ENCODE measurements at regions not wholly inside any gene's neighbourhood (a gene's known extent, or its start where the extent isn't known, plus 50 kb on each side); places are given as distances from the start of the nearest gene placed in this dataset.
"Not testable (repeated sequence)": the region's sequence is repeated elsewhere in the genome, so short reads cannot be mapped to it uniquely, and the experiment has no call there.

DNA sequence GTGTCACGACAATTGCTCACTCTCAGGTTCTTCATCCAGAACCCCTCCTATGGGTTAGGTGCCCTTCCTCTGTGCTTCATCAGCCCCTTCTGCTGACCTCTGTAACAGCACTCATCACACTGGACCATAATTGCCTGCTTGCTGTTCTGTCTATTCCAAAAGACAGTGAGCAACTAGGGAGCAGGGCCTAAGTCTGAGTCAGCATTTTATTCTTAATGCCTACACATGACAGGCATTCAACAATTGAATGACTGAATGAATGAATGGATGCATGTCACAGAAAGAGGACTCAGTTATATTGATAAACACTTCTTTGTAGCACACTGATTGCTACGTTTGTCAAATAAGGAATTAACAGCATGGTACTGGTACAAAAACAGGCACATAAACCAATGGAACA, 317.0 kb downstream of the ZIC3 start:
- H3K27ac ChIP-seq, result no peak overlapping the region
- TF ChIP-seq CTCF (conservative IDR thresholded peaks at IDR 0.05) (no peak), ZFX (IDR thresholded peaks at IDR 0.05) (no peak)

DNA sequence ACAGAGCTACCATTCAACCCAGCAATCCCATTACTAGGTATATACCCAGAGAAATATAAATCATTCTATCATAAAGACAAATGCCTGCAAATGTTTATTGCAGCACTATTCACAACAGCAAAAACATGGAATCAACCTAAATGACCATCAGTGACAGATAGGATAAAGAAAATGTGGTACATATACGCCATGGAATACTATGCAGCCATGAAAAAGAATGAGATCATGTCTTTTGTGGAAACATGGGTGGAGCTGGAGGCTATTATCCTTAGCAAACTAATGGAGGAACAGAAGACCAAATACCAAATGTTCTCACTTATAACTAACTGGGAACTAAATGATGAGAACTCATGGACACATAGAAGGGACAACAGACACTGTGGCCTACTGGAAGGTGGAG, 318.9 kb downstream of the ZIC3 start:
- H3K27ac ChIP-seq, result not testable (repeated sequence)

GRCh38 chrX:137891431-137891830, 325.5 kb downstream of the ZIC3 start:
- no peak overlapping the region for H3K27ac ChIP-seq

GRCh38 chrX:137896123-137896522, 330.2 kb downstream of the ZIC3 start:
- no peak overlapping the region for H3K27ac ChIP-seq
- no peak for TF ChIP-seq ZFX (IDR thresholded peaks at IDR 0.05)
- TF ChIP-seq CTCF (conservative IDR thresholded peaks at IDR 0.05), result no peak

More at GRCh38 chrX:137891431-137891830, 325.5 kb downstream of the ZIC3 start:
- no peak for TF ChIP-seq ZFX (IDR thresholded peaks at IDR 0.05)
- no peak for TF ChIP-seq CTCF (conservative IDR thresholded peaks at IDR 0.05)

GRCh38 chrX:137915466-137915865, 349.5 kb downstream of the ZIC3 start:
- no peak overlapping the region for H3K27ac ChIP-seq
- TF ChIP-seq ZFX (IDR thresholded peaks at IDR 0.05) (no peak), CTCF (conservative IDR thresholded peaks at IDR 0.05) (no peak)

DNA sequence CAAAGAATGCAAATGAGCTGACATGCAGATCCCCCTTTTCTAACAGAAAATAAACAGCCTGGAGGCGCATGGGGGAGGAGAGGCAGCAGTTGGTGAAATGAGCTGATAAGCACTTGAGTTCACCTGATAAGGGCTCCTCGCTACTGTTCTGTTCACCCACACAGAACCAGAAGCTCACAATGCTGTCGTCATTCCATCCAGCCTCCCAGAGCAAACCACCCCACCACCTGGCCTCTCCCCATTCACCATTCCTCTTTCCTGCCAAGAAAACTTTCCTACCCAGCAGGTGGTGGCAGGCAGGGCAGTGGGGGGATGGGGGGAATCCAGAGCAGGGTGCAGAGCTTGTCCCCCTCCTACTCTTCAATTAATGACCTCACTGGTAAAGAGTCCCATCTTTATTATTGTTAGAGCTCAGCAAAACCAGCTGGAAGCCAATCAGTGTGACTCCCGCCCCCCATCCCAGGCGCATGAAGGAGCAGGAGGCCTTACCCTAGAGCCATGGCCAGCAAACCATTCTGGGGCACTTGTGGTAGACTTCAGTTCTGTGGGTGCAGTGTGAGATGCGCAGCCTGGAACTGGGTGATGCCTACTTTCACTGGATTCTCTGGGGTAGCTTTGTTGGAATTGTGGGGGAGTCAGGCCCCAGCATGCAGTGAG, 350.3 kb downstream of the ZIC3 start:
- TF ChIP-seq CTCF (conservative IDR thresholded peaks at IDR 0.05) (no peak), ZFX (IDR thresholded peaks at IDR 0.05) (no peak)
- H3K27ac ChIP-seq, result no peak overlapping the region

DNA sequence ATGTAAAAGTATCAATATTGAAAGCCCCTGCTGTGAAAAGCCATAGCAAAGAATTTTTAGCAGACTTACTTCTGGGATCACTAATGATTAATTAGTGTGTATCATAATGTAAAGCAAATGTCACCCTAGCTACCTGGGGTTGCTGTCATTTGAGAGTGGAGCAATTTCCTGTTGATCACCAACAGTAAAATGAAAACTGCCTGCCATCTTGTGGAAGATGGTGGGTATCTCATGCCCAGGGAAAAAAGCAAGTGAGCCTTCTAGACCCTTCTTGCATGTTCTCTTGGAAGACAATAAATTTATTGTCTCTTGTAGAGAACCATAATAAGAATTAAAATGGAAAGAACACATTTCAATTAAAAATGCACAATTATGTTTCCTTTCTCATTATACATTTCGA, 360.2 kb downstream of the ZIC3 start:
- TF ChIP-seq ZFX (IDR thresholded peaks at IDR 0.05) (no peak), CTCF (conservative IDR thresholded peaks at IDR 0.05) (peak; percentile 48)
- no peak overlapping the region for H3K27ac ChIP-seq

GRCh38 chrX:137929951-137930350, 364.0 kb downstream of the ZIC3 start:
- H3K27ac ChIP-seq, result no peak overlapping the region
- TF ChIP-seq ZFX (IDR thresholded peaks at IDR 0.05) (no peak), CTCF (conservative IDR thresholded peaks at IDR 0.05) (no peak)

Measured in C4-2B (cell line).